Natural killer cell (primary cell): ENCODE measurements at regions not wholly inside any gene's neighbourhood (a gene's known extent, or its start where the extent isn't known, plus 50 kb on each side); places are given as distances from the start of the nearest gene placed in this dataset.

Source experiments
- ATAC-seq, 3 donors: fragments of 150-1000 bp in 2 of 3; fragments of 200-7000 bp in 1 of 3; cut with Tn5 transposase; 1 replicate in 1 of 3; 2 replicates in 2 of 3; pipeline ENCODE4 v1.10.0; 2021; ENCODE audit warnings: mild to moderate bottlenecking in 2 of 3, moderate library complexity in 2 of 3
- DNase-seq, 2 donors: peaks; one replicate each; pipeline versions ENCODE4 v3.0.0 to v3.0.0-alpha.2; 2013 to 2021; ENCODE audit warnings: mixed read lengths in 1 of 2
- H3K27ac ChIP-seq: one replicate; pipeline ENCODE4 v1.5.1; 2013; ENCODE audit warnings: mild to moderate bottlenecking, low read length
- H3K27me3 ChIP-seq: one replicate; pipeline ENCODE4 v1.6.1; 2013; ENCODE audit warnings: low read length; ENCODE audit not compliant: control insufficient read depth, insufficient read depth
- H3K36me3 ChIP-seq: one replicate; pipeline ENCODE4 v1.6.1; 2013; ENCODE audit warnings: low read length; ENCODE audit not compliant: control insufficient read depth, insufficient read depth
- H3K4me1 ChIP-seq: one replicate; pipeline ENCODE4 v1.6.1; 2013; ENCODE audit warnings: low read length; ENCODE audit not compliant: control insufficient read depth, insufficient read depth
- H3K4me3 ChIP-seq: one replicate; pipeline ENCODE4 v1.5.1; 2013; ENCODE audit warnings: low read length
- H3K9me3 ChIP-seq: one replicate; pipeline ENCODE4 v1.6.1; 2013; ENCODE audit warnings: low read length; ENCODE audit not compliant: control insufficient read depth, insufficient read depth
- H3K27ac Mint-ChIP-seq, 2 donors: one replicate each; pipeline ENCODE4 v1.8.0; 2022; ENCODE audit warnings: mild to moderate bottlenecking in 2 of 2, mixed read lengths in 2 of 2, moderate library complexity in 1 of 2
- H3K27me3 Mint-ChIP-seq, 2 donors: one replicate each; pipeline ENCODE4 v1.8.0; 2022; ENCODE audit warnings: low read depth in 2 of 2, mixed read lengths in 2 of 2
- H3K36me3 Mint-ChIP-seq: one replicate; pipeline ENCODE4 v1.8.0; 2022; ENCODE audit warnings: mixed read lengths
- H3K4me1 Mint-ChIP-seq, 2 donors: one replicate each; pipeline ENCODE4 v1.8.0; 2022; ENCODE audit warnings: mixed read lengths in 2 of 2
- H3K4me3 Mint-ChIP-seq: one replicate; pipeline ENCODE4 v1.8.0; 2022; ENCODE audit warnings: mild to moderate bottlenecking, moderate library complexity, mixed read lengths
- H3K9me3 Mint-ChIP-seq, 2 donors: one replicate each; pipeline ENCODE4 v1.8.0; 2022; ENCODE audit warnings: mixed read lengths in 2 of 2
- WGBS: methylation state at CpG from one replicate; pipeline ENCODE4 v1.1.7; 2013; ENCODE audit warnings: missing lambda C conversion rate; ENCODE audit not compliant: insufficient coverage; 5-methylcytosine and 5-hydroxymethylcytosine counted together
- intact Hi-C: fragments of 100-400 bp; cut with micrococcal nuclease; formaldehyde crosslinking; loops from one replicate; pipeline ENCODE4 v1.14.2; 2022
- TF ChIP-seq, protein P1 (sequence below): fragments of 200-600 bp; IDR thresholded peaks from one replicate; pipeline ENCODE4 v1.8.0; 2022; ENCODE audit warnings: antibody characterized with exemption

DNA sequence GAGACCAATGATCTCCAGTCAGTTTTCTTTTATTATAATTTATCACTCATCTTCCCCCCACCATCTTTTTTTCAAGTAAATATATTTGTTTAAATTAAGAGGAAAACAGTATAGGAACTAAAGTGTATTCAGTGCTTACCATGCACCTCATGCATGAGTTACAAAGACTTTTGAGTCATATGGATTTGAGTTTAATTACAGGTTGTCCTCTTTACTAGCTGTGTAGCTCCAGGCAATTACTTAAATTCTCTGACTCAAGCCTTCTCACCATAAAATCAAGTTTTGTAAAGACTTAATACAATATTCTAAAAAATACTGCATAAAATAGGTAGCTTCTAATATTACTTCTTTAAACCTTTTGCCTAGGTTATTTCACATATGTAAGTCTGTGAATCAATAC lies 251.3 kb downstream of the SLC16A7 start:
- DNase-seq = no peak
- no peak overlapping the region for H3K4me3 Mint-ChIP-seq

GRCh38 chr12:59850268-59850667 lies 254.4 kb downstream of the SLC16A7 start:
- H3K27me3 ChIP-seq = no peaks in the 10 kb centered on the region
- Mint-ChIP-seq H3K9me3 (peaks cover 0 to 5% of the 10 kb centered on the region in 2 donors), H3K4me3 (no peak overlapping the region), H3K4me1 (no peaks in the 10 kb centered on the region), H3K27ac (no peak overlapping the region), H3K27me3 (no peaks in the 10 kb centered on the region), H3K36me3 (no peaks in the 10 kb centered on the region)
- intact Hi-C loops = no loop called here
- no peaks in the 10 kb centered on the region for H3K4me1 ChIP-seq
- no peak overlapping the region for H3K4me3 ChIP-seq
- TF ChIP-seq, protein P1, sequence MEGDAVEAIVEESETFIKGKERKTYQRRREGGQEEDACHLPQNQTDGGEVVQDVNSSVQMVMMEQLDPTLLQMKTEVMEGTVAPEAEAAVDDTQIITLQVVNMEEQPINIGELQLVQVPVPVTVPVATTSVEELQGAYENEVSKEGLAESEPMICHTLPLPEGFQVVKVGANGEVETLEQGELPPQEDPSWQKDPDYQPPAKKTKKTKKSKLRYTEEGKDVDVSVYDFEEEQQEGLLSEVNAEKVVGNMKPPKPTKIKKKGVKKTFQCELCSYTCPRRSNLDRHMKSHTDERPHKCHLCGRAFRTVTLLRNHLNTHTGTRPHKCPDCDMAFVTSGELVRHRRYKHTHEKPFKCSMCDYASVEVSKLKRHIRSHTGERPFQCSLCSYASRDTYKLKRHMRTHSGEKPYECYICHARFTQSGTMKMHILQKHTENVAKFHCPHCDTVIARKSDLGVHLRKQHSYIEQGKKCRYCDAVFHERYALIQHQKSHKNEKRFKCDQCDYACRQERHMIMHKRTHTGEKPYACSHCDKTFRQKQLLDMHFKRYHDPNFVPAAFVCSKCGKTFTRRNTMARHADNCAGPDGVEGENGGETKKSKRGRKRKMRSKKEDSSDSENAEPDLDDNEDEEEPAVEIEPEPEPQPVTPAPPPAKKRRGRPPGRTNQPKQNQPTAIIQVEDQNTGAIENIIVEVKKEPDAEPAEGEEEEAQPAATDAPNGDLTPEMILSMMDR = no peak
- no peaks in the 10 kb centered on the region for H3K36me3 ChIP-seq
- no peak for DNase-seq
- H3K27ac ChIP-seq = no peak overlapping the region
- WGBS = 92% methylated on average over 2 of the region's 2 CpGs
- ATAC-seq = no peak
- no peaks in the 10 kb centered on the region for H3K9me3 ChIP-seq

More for the DNA sequence above, 251.3 kb downstream of the SLC16A7 start:
- Histone ChIP-seq H3K9me3 (no peaks in the 10 kb centered on the region), H3K27ac (no peak overlapping the region), H3K27me3 (no peaks in the 10 kb centered on the region), H3K36me3 (no peaks in the 10 kb centered on the region), H3K4me1 (no peaks in the 10 kb centered on the region), H3K4me3 (no peak overlapping the region)
- Mint-ChIP-seq H3K27me3 (no peaks in the 10 kb centered on the region), H3K4me1 (no peaks in the 10 kb centered on the region), H3K27ac (no peak overlapping the region), H3K36me3 (no peaks in the 10 kb centered on the region), H3K9me3 (peaks cover 3% of the 10 kb centered on the region in 2 donors)
- intact Hi-C loops = no loop called here
- TF ChIP-seq, protein P1 = no peak
- ATAC-seq = no peak

DNA sequence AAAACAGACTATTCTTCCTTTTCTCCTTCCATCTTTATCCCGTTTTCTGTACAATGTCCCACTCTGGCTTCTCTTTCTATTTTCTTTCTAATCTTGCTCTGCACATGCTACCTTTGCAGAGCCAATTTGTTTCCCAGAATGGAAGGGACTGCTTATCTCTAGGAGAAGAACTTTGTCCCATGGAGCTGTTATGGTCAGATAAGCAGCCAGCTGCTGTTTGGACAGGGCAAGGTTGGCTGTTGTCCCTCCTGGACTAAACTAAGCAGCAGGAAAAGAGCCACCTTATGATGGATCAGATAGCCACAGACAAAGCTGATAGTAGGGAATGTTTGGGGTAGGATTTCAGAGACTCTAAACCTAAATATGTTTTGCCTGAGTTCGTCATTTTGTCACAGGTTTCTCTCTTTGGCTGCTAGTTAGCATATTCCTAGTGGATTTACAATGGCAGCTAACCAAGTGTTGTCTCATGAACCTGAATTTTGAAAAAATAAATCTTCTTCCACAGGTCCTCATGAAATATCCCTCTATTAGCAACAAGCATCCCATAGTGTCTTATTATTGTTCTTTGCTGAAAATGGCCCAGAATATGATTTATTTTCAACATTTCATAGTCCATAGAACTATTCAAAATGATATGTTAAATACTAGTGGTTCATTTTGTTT lies 262.8 kb downstream of the SLC16A7 start:
- Mint-ChIP-seq H3K4me3 (no peak overlapping the region), H3K27me3 (no peaks in the 10 kb centered on the region), H3K36me3 (peaks cover 6% of the 10 kb centered on the region), H3K4me1 (no peaks in the 10 kb centered on the region), H3K9me3 (peaks cover 16 to 19% of the 10 kb centered on the region in 2 donors), H3K27ac (no peak overlapping the region)
- Histone ChIP-seq H3K4me3 (no peak overlapping the region), H3K9me3 (no peaks in the 10 kb centered on the region), H3K4me1 (no peaks in the 10 kb centered on the region), H3K27me3 (no peaks in the 10 kb centered on the region), H3K27ac (no peak overlapping the region), H3K36me3 (no peaks in the 10 kb centered on the region)
- intact Hi-C loops = no loop called here
- 81% methylated on average over 2 of the region's 2 CpGs for WGBS
- ATAC-seq (no peak), DNase-seq (no peak)
- TF ChIP-seq, protein P1 = no peak

DNA sequence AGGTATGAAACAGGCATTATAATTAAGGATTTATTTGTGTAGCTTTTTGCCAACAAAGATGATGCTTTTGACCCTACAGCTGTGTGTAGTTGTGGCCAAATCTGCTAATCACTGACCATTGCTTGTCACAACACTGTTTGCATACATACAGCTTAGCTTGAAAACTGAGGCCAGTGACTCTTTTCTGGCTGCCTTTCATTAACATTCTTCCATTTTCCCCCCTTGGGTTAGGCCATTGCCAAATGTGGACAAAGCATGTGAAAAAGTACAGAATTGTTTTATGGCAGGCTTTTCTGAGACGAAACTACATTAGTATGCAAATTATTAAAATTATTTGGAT lies 263.3 kb downstream of the SLC16A7 start:
- TF ChIP-seq, protein P1 = no peak
- Mint-ChIP-seq H3K27me3 (no peaks in the 10 kb centered on the region), H3K9me3 (peaks cover 21 to 24% of the 10 kb centered on the region in 2 donors), H3K4me1 (no peaks in the 10 kb centered on the region), H3K36me3 (peaks cover 6% of the 10 kb centered on the region), H3K27ac (no peak overlapping the region), H3K4me3 (no peak overlapping the region)
- WGBS = no CpG with 5 or more reads among the region's 1 CpG
- Histone ChIP-seq H3K9me3 (no peaks in the 10 kb centered on the region), H3K4me1 (no peaks in the 10 kb centered on the region), H3K27ac (no peak overlapping the region), H3K36me3 (no peaks in the 10 kb centered on the region), H3K4me3 (no peak overlapping the region), H3K27me3 (no peaks in the 10 kb centered on the region)
- ATAC-seq (no peak), DNase-seq (no peak)
- intact Hi-C loops = no loop called here
